ENCODE measurements at regions not wholly inside any gene's neighbourhood (a gene's known extent, or its start where the extent isn't known, plus 50 kb on each side); places are given as distances from the start of the nearest gene placed in this dataset.

DNA sequence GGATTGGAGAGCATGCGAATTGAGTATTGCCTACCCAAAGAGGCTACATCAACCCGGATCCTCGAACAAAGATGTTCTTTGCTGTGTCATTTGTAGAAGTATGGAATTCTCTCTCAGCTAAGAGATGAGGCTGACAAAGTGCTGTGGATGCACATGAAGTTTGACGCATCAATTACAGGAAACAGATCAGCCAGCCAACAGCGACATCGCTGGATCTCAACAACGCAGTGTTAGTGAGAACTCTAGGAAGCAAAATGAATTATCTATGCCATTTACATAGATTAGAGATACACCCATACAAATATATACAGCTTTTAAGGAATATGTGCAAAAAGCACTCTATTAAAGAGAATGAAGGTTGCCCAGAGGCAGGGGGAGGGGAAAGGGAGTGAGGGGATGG is 160.6 kb upstream of the RGMA start:
- DNase-seq, result no peak

DNA sequence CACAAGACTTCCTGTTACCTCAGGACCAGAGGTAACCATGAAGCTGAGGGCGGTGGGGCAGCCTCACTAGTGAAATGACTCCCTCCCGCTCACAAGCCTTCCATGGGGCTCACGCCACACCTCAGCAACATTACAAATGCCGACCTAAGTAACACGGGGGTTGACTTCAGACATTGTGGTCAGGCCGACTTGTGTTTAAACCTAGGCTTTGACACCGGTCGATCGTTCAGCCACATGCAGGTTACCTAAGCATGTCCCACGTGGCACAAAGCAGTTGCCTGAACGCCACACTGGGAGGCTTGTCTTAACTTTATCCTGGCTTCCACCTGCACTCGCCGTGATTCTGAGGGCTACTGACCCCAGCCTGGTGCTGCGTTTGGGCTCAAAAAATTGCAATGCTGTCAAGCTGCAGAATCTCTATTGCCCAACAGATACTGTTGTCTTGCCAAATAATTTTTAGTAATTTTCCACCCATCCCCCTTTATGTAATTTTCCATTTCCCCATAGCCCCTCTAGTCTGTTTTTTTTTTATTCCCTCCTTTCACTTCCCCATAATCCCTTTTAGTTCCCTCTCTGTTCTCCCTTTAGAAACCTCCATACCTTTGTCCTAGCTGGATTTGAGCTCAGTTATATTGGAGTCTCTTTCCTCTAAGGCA is 158.6 kb upstream of the RGMA start:
- DNase-seq, result no peak

DNA sequence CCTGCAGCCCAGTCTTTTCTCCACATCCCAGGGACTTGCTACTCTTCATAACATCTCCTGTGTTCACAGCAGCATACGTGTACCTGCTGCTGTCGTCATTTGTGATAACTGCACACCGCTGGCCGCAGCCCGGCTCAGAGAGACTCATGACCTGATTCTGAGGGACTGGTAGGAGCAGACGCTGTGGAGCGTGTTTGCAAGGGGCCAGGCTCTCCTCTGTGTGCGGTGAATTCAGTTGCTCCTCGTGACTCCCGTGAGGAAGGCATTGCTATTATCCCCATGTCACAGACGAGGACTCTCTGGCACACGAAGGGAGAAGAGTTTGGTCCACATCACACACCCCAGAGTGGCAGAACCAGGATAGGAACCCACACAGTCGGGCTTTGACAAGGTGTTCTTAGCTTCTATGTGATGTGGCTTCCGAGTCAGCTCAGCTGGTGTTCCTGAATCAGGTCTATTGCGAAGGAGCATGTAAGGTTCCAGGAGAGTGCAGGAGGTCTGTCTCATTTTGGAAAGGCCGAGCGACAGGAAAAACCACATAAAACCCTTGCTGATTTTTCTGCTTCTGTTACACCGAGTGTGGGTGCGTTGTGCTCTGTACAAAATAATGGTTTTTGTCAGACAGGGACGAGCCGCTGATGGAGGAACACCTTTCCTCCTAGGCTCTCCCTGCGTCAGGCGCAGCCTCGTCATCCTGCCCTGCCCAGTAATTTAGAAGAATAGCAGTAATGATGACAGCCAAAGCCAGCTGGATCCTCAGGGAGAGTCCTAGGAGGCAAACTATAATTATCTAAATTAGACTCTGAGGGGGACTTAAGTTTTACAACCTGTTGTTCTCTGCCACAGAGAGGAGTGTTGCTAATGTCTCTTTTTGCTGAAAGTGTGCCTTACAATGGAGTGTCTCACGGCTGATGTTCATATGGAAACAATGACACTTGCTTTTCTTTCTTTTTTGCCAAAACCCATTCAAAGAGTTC is 157.5 kb upstream of the RGMA start:
- no peak for DNase-seq

DNA sequence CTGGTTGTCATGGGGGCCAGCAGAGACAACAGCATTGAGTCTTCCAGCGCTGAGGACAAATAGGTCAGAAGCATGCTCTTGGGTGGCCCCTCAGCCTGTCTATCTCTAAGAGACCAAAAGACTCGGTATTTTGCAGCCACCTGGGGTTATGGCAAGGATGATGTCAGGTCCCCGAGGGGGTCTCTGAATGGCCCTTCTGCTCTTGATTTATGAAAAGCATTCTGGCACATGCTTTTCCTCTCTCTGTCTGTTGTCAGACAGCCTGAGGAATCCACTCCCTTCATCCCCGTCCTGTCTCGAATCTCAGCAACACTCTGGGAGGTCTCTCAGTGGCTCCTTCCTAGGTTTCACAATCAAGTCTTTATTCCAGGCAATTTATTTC is 156.6 kb upstream of the RGMA start:
- no peak for DNase-seq

DNA sequence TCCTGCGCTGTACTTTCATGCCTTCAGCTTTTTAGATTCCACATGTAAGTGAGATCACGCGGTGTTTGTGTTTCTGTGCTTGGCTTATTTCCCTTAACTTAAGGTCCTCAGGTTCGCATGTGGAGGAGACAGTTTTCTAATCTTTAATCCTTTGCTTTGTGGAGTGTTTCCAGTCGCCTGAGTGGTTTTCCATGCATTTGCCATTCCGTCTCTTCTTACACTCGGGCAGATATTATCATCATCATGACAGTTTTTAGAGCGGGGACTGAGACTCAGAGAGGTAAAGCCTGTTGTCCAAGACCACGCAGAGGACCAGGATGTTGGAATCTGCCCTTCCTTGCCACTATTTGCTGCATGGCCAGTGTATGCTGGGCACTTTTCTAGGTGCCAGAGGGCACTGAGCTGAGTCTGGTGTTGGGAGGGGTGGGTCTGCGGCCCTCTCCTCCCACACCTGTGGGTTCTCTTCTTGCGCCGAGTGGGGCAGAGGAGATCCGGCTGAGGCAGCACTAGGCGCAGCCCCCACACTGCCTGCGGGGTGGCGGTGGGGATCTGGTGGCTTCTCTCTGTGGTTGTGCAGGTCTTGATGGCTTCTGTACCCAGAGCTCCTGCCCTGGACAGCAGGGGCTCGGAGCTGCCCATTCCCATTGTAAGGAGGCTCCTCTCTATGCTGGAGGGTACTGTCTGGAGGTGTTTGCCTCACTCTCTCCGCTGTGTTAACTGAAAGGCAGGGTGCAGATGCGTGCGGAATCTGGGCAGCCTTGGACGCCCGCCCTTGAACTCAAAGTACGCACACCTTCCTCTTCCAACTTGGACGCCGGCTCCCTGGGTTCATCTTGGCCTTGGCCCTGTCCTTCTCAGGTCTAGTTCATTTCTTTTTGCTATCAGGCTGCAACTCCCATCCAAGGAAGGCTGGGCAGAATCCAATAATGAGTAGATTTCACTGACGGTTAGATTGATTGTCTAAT is 156.0 kb upstream of the RGMA start:
- DNase-seq, result no peak

DNA sequence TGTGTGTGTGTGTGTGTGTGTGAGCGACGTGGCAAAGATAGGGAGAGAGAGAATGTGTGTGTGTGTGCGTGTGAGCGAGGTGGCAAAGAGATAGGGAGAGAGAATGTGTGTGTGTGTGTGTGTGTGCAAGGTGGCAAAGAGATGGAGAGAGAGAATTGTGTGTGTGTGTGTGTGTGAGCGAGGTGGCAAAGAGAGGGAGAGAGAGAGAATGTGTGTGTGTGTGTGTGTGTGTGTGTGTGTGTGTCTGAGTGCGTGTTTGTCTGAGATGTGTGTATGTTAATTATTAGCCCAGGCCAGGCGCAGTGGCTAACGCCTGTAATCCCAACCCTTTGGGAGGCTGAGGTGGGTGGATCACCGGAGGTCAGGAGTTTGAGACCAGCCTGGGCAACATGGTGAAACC is 154.6 kb upstream of the RGMA start:
- DNase-seq, result no peak

DNA sequence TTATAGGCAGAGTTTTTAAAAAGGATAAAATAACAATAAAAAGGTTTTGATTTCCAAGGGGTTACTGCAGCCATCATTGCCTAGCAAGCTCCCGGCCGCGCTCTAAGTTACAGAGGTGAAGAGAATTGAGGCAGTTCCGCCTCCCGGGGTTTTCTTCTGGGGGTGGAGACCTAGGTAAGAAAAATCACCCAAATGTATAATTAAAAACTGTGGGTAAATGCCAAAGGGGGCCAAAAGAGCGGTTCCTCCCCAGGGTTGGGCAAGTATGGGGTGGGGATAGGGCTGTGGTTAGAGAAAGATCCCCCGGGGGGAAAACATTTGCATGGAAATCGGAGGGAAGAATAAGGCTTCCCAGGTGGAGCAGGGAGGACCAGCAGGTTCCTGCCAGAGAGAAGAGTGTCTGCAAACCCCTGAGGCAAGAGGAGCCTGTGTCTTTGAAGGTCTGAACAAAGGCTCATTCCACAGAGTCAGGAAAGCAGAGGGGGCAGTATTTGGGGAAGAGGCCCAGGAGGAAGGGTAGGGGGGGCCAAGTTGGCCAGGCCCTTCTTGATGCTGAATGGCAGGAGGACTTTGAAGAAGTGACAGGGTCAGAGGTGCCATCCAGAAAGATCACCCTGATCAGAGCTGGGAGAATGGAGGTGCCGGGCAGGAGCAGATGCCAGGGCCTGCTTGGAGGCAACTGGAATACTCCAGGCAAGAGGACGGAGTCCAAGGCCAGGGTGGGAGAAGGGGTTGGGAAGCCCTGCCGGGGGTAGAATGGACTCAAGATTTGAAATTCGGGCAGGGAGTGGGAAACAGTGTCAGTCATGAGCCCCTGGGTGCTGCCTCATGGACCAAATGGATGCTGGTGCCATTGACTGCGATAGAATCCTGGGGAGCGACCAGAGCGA is 152.9 kb upstream of the RGMA start:
- DNase-seq, result no peak

DNA sequence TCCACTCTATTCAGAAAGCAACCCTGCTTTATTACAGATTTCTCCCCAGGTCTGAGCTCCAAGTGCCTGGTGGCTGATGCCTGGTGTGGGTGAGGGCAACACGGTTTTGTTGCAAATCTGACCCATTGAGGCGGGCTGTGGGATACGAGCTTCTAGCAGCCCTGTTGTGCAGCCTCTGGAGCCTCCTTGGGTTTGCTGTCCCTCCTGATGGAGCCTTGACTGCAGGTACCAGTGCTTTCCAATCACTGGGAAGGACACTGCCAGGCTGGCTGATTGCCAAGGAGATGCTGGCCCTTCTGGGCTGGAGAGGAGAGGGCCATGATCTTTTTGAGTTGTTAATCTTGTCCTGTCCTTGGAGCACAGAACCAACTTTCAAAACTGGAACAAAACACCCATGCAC is 151.0 kb upstream of the RGMA start:
- no peak for DNase-seq

DNA sequence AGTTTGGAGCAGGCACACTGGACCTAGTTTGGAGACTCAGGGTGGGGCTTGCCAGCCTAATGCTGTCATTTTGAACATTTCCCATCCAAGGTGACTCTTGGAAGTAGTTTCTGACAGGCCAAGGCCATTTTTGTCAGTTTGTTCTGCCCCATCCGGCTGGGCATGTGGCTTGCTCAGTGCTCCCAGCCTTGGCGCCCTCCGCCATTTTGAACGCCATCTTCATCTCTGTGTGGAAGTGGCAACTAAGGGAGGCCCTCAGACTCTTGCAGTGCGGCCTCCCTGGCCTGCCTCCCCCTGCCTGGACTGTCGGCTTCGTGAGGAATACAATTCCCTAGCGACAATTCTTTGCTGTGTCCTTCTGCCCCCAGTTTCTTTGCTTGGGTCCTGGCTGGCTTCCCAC is 150.6 kb upstream of the RGMA start:
- no peak for DNase-seq

DNA sequence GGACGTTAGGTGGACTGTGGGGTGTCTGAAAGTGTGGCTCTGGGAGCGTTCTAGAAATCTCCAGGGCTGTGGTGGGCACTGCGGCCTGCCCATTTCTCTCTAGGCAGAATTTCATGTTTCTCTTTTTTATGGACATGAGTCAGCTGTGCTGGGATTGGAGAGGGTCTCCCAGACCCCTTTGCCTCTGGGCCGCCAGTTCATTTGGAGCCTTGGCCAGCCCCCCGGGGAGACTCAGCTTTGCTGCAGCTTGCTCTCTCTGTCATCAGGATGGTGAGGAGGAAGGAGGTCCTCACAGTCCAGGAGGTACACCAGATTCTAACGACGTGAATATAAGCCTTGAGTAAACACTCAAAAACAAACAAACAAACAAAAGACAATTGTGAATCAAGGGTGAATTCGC is 149.6 kb upstream of the RGMA start:
- no peak for DNase-seq

DNA sequence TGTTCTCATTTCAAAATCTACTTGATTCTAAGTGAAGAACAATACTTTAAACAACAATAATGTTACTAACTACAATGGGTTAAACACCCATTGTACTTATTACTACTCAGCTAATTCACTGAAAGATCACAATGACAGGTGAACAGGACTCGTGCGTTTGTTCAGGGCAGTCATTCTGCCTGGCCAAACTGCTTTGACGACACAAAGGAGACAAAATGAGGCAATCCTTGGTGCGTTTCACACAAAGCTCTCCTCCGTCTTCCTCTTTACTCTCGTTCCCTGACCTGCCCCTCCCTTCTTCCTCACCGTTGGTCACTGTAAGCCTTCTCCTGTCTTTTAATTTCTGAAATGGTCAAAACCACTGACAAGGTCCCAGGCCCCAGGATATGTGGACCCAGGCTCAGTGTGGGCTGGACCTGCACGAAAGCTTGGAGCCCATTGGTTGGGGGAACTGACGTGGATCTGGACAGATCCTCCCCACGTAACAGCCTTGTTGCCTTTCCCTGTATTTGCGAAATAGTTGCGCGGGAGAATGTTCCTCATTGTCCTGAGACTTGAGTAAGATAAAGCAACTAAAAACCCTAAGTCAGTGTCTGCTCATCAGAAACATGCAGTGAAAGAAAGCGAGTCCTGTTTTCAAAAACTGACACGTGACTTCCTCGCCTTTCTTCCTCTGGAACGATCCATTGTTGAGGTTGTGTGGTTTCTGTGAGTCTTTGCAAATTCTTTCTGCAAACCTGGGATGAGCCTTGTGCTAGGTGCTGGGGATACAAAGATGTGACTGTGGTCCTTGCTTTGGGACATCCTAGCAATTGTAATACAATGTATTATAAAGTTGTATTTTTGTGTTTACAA is 147.1 kb upstream of the RGMA start:
- no peak for DNase-seq

DNA sequence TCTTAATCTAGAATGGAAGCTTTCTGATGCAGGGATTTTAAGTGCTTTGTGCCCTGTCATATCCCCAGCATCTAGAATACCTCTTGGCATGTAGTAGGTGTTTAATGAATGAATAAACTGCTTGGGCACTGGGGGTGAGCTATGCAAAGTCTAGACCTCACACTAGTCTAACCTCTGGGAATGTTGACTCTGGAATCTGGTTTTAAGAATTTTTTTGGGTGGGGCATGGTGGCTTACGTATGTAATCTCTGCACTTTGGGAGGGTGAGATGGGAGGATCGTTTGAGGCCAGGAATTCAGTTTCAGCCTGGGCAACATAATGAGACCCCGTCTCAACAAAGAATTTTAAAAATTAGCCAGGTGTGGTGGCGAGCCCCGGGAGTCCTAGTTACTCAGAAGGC is 146.3 kb upstream of the RGMA start:
- DNase-seq, result no peak

DNA sequence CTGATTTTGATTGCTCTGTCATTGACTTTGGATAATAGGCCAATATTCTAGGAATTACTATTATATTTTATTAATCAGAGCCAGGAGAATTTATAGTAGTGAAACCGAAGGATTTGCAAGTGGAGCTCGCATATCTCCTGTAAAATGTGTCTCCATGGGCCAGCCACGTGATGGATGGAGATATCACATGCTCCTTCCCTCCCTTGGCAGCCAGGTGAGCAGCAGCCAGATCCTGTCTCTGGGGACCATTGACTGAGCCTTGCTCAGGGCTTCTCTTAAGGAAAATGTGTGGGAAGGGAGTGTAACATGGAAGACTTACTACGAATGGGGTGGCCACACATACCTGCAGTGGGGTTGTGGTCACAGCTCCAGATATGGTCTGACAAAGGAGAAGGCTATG is 144.7 kb upstream of the RGMA start:
- DNase-seq, result no peak

DNA sequence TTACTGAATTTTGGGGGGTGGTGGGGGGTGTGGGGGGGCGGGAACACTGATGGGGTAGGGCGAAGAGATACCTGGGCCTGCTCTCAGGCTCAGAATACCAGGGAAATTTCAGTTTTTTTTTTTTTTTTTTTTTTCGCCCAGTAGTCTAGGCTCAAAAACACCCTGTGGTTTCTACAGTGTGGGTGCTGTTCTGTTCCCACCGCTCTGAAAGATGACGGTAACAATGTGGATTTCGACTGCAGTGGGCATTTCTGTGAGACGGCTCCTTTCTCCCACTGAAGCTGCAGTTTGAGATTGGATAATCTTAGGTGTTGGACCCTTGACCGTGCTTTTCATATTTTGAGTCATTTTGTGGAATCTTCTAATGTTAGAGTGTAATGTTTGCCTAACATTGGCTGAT is 143.8 kb upstream of the RGMA start:
- no peak for DNase-seq

DNA sequence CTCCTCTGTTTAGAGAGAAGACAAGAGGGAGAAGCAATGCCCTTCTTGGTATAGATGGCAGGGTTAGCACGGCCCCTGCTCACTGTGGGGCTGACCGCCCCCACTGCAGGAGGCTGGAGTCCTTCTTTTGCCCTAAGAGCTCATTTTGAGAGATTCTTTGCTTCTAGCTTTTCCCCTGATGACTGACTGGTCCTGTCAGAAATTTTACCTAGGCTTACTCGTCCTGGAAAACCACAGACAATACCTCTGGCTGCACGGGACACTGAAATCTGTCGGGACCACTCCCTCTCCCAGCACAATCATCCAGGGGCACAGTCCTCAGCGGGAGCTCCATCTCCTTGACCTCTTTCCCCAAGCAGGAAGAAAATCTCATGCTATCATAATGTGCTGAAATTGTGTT is 143.0 kb upstream of the RGMA start:
- DNase-seq, result no peak

DNA sequence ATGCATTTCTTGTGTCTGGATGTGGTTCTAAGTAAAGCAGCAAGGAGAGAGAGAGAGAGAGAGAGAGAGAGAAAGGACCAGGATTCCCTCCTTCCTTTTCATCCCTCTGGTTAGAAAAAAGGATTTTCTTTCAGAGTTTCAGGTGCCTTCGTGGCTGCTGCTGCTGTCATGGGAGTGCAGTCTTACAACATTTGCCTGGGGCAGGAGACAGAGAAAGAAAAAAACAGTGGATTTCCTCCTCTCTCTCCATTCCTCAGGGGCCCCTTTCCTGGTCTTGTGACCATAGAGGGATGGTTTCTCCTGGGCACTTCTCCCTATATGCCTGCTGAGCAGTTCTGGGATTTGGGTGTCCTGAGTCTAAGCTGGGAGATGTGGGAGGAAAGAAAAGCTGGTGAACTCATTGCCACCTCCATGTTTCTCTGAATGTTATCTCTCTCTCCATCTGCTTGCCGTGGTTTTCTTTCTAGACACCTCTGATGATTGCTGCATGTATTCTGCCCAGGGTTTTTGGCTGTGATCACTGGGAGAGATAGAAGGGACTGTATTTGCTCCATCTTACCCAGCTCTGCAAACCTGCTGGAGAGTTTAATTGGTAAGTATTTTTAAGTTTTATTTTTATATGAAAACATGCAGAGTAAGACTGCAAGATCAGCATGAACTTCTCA is 142.4 kb upstream of the RGMA start:
- no peak for DNase-seq

DNA sequence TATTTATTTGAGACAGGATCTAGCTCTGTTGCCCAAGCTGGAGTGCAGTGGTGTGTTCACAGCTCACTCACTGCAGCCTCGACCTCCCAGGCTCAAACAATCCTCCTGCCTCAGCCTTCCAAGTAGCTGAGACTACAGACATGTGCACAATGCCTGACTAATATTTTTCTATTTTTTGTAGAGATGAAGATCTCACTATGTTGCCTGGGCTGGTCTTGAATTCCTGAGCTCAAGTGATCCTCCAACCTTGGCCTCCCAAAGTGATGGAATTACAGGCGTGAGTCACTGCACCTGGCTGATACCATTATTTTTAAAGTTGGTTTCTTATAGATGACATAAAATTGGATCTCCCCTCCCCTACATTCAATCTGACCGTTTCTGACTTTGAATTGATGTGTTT is 139.5 kb upstream of the RGMA start:
- no peak for DNase-seq

DNA sequence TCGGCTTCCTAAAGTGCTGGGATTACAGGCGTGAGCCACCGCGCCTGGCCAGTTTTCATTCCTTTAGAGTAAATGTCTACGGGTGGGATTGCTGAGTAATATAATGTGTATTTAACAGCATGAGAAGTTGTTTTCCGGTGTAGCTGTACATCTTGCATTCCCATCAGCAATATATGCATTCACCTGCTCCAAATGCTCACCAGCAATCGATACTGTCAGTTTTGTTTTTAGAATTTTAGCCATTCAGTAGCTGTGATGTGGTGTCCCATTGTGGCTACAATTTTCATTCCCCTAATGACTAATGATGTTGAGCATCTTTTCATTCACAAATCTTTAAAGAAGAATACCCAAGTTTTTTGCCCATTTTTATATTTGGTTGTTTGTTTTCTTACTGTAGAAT is 134.8 kb upstream of the RGMA start:
- DNase-seq, result no peak

DNA sequence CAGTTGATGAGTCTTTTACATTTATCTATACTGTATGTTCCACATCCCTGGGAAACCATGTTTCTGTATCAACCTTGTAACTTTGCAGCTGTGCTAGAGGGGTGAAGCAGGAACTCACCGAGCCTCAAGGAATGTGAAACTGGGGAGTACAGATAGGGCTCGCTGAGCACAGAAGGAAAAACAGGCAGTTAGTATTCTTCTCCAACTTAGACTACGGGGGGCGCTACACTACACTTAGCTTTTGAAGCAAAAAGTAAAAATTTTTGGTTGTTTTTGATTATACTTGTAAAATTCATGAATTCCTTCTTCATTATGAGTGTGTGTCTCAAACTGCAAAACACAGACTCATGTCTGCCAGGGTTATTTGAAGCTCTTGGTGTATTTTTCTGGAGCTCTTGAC is 132.7 kb upstream of the RGMA start:
- no peak for DNase-seq

DNA sequence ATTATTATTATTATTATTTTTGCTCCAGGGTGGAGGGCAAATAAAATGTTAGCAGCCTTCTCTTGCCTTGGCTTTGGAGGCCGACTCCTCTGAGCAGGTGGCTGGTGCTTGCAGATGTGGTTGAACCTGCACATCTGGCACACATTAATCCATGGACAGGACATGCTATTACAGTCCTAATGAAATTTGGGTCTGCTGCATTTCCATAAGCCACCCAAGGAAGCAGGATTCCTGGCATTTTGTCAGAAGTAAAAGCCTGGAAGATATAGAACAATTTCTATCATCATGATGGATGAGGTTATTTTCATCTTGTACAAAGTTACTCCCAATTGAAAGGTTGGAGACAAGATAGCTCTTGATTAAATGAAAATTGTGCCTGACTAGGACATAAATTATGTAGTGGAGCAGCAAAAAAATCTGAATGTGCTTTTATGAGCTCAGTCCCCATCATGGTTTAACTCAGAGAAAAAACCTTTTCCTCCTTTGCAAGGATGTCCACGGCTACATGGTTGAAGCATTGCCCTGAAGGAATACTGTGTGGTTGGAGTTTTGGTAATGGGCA is 130.9 kb upstream of the RGMA start:
- DNase-seq, result no peak

All from stimulated activated CD4-positive, alpha-beta T cell treated with anti-CD3 and anti-CD28 coated beads, Interleukin-4, amount 100 ng/mL, for 24 hours (primary cell).